IMR-90 (cell line): ENCODE measurements at regions not wholly inside any gene's neighbourhood (a gene's known extent, or its start where the extent isn't known, plus 50 kb on each side); places are given as distances from the start of the nearest gene placed in this dataset.

Experiments used
- ATAC-seq: fragments of 200-7000 bp; cut with Tn5 transposase; 2 replicates; pipeline ENCODE4 v1.9.1; 2020; ENCODE audit warnings: low read depth, mild to moderate bottlenecking, moderate library complexity
- BruUV-seq: library from RNA; stranded (reverse); fragments of 400-500 nt; replicated peaks from 2 replicates; lab custom pipeline; 2021; lab: Mats Ljungman, UMichigan
- CTCF ChIA-PET: fragments of 300-600 bp; formaldehyde crosslinking; extraction: SDS; loops from one replicate; lab custom pipeline; 2021; ENCODE audit warnings: antibody characterized with exemption; lab: Yijun Ruan, JAX
- POLR2A ChIA-PET: fragments of 300-600 bp; sonication (Branson Sonifier 250); formaldehyde crosslinking; loops from one replicate; lab custom pipeline; 2022; ENCODE audit warnings: antibody characterized with exemption; ENCODE audit not compliant: unreplicated experiment; lab: Charles Lee
- DNase-seq: peaks from one replicate; pipeline ENCODE4 v3.0.0; 2013
- H2AFZ ChIP-seq: replicated peaks from 2 replicates; pipeline ENCODE3; 2013; ENCODE audit warnings: low read length, mild to moderate bottlenecking; ENCODE audit not compliant: poor library complexity
- H2AK5ac ChIP-seq: 2 replicates; pipeline ENCODE4 v1.6.1; 2013; ENCODE audit warnings: low read depth, low read length, inconsistent platforms
- H2AK9ac ChIP-seq: replicated peaks from 2 replicates; pipeline ENCODE3; 2013; ENCODE audit warnings: mild to moderate bottlenecking, low read depth, low read length, moderate library complexity; ENCODE audit not compliant: poor library complexity
- H2BK120ac ChIP-seq: 2 replicates; pipeline ENCODE4 v1.6.1; 2013; ENCODE audit warnings: low read depth, low read length, inconsistent platforms
- H2BK15ac ChIP-seq: 3 replicates; pipeline ENCODE4 v1.6.1; 2013; ENCODE audit warnings: low read depth, low read length, inconsistent platforms
- H2BK20ac ChIP-seq: 2 replicates; pipeline ENCODE4 v1.6.1; 2013; ENCODE audit warnings: low read depth, mild to moderate bottlenecking, inconsistent platforms, low read length, moderate library complexity
- H2BK5ac ChIP-seq: 2 replicates; pipeline ENCODE4 v1.6.1; 2013; ENCODE audit warnings: mild to moderate bottlenecking, low read depth, low read length, inconsistent platforms; ENCODE audit not compliant: poor library complexity, severe bottlenecking
- H3K14ac ChIP-seq: replicated peaks from 2 replicates; pipeline ENCODE4 v1.6.1; 2013; ENCODE audit warnings: low read depth, low read length, inconsistent platforms
- H3K18ac ChIP-seq: 2 replicates; pipeline ENCODE4 v1.6.1; 2013; ENCODE audit warnings: low read depth, low read length, control low read depth
- H3K23ac ChIP-seq: 2 replicates; pipeline ENCODE4 v1.6.1; 2013; ENCODE audit warnings: low read depth, low read length, inconsistent platforms
- H3K27ac ChIP-seq: 2 replicates; pipeline ENCODE4 v1.5.1; 2013; ENCODE audit warnings: mild to moderate bottlenecking, control low read depth, low read length; ENCODE audit not compliant: insufficient read depth
- H3K27me3 ChIP-seq: 2 replicates; pipeline ENCODE4 v1.6.1; 2013; ENCODE audit warnings: low read length; ENCODE audit not compliant: control insufficient read depth, insufficient read depth
- H3K36me3 ChIP-seq: 2 replicates; pipeline ENCODE4 v1.6.1; 2013; ENCODE audit warnings: low read length, mixed read lengths; ENCODE audit not compliant: control insufficient read depth, insufficient read depth
- H3K4ac ChIP-seq: 2 replicates; pipeline ENCODE4 v1.6.1; 2013; ENCODE audit warnings: low read depth, low read length, inconsistent platforms
- H3K4me1 ChIP-seq: 2 replicates; pipeline ENCODE4 v1.6.1; 2013; ENCODE audit warnings: low read length, mixed read lengths; ENCODE audit not compliant: control insufficient read depth, insufficient read depth
- H3K4me2 ChIP-seq: 2 replicates; pipeline ENCODE4 v1.6.1; 2013; ENCODE audit warnings: low read depth, mild to moderate bottlenecking, control low read depth, low read length, moderate library complexity
- H3K4me3 ChIP-seq: 2 replicates; pipeline ENCODE4 v1.5.1; 2013; ENCODE audit warnings: low read depth, mild to moderate bottlenecking, control low read depth, low read length, moderate library complexity; ENCODE audit not compliant: insufficient read depth
- H3K56ac ChIP-seq: 2 replicates; pipeline ENCODE4 v1.6.1; 2013; ENCODE audit warnings: low read length, inconsistent platforms; ENCODE audit not compliant: insufficient read depth; ENCODE audit errors: extremely low read depth
- H3K79me1 ChIP-seq, 2 experiments: 2 replicates each; pipeline ENCODE4 v1.6.1; 2013; ENCODE audit warnings: low read length in 2 of 2, inconsistent platforms in 1 of 2, low read depth in 1 of 2
- H3K9ac ChIP-seq: 2 replicates; pipeline ENCODE4 v1.6.1; 2013; ENCODE audit warnings: low read depth, low read length, control low read depth
- H3K9me1 ChIP-seq: 2 replicates; pipeline ENCODE4 v1.6.1; 2013; ENCODE audit warnings: low read length, inconsistent platforms; ENCODE audit not compliant: insufficient read depth
- H3K9me3 ChIP-seq: 2 replicates; pipeline ENCODE4 v1.6.1; 2013; ENCODE audit warnings: low read length; ENCODE audit not compliant: control insufficient read depth, insufficient read depth
- H4K20me1 ChIP-seq: 2 replicates; pipeline ENCODE4 v1.6.1; 2013; ENCODE audit warnings: low read length, inconsistent platforms; ENCODE audit not compliant: insufficient read depth
- H4K5ac ChIP-seq: 2 replicates; pipeline ENCODE4 v1.6.1; 2013; ENCODE audit warnings: mild to moderate bottlenecking, low read depth, low read length, control low read depth
- H4K8ac ChIP-seq, 2 experiments: 2 replicates each; pipeline ENCODE4 v1.6.1; 2013; ENCODE audit warnings: low read depth in 2 of 2, low read length in 2 of 2, control low read depth in 1 of 2, inconsistent platforms in 1 of 2
- H4K91ac ChIP-seq: 2 replicates; pipeline ENCODE4 v1.6.1; 2013; ENCODE audit warnings: low read depth, low read length, inconsistent platforms; ENCODE audit not compliant: insufficient read depth
- BHLHE40 ChIP-seq: fragments of 150-350 bp; IDR thresholded peaks from 2 replicates; pipeline ENCODE4 v1.6.1; 2016; ENCODE audit warnings: mild to moderate bottlenecking, low read depth, low read length
- CEBPB ChIP-seq: IDR thresholded peaks from 2 replicates; pipeline ENCODE4 v1.6.1; 2012; ENCODE audit warnings: low read depth, low read length, improper control_type of control experiment
- CHD1 ChIP-seq: IDR thresholded peaks from 2 replicates; pipeline ENCODE4 v1.6.1; 2012; ENCODE audit warnings: low read depth, low read length, improper control_type of control experiment
- FOS ChIP-seq: fragments of 150-350 bp; IDR thresholded peaks from 2 replicates; pipeline ENCODE4 v1.6.1; 2016; ENCODE audit warnings: low read depth, low read length
- MAFK ChIP-seq: IDR thresholded peaks from 2 replicates; pipeline ENCODE4 v1.6.1; 2012; ENCODE audit warnings: low read depth, low read length, improper control_type of control experiment
- MAZ ChIP-seq: IDR thresholded peaks from 2 replicates; pipeline ENCODE4 v1.6.1; 2012; ENCODE audit warnings: low read depth, mild to moderate bottlenecking, low read length, improper control_type of control experiment, moderate library complexity, borderline replicate concordance
- MXI1 ChIP-seq: IDR thresholded peaks from 2 replicates; pipeline ENCODE4 v1.6.1; 2012; ENCODE audit warnings: low read depth, mild to moderate bottlenecking, low read length, moderate library complexity, borderline replicate concordance
- NFE2L2 ChIP-seq: fragments of 150-350 bp; IDR thresholded peaks from 2 replicates; pipeline ENCODE4 v1.6.1; 2016; ENCODE audit warnings: low read depth, mild to moderate bottlenecking, low read length
- RAD21 ChIP-seq: IDR thresholded peaks from 2 replicates; pipeline ENCODE4 v1.6.1; 2012; ENCODE audit warnings: low read length, improper control_type of control experiment
- RCOR1 ChIP-seq: IDR thresholded peaks from 2 replicates; pipeline ENCODE4 v1.6.1; 2012; ENCODE audit warnings: mild to moderate bottlenecking, low read length, improper control_type of control experiment; ENCODE audit not compliant: insufficient replicate concordance
- RFX5 ChIP-seq: IDR thresholded peaks from 2 replicates; pipeline ENCODE4 v1.8.0; 2012; ENCODE audit warnings: low read depth, mild to moderate bottlenecking, low read length, moderate library complexity
- WGBS, 2 experiments: methylation state at CpG; one replicate each; pipeline versions ENCODE4 v1.1.5 to v1.1.7; 2013; ENCODE audit warnings: missing lambda C conversion rate in 2 of 2; ENCODE audit not compliant: insufficient read length in 1 of 2; ENCODE audit errors: extremely low coverage in 2 of 2; 5-methylcytosine and 5-hydroxymethylcytosine counted together
- dilution Hi-C: fragments of 300-500 bp; cut with HindIII; formaldehyde crosslinking; loops from one replicate; pipeline ENCODE4 v1.14.3; 2018; ENCODE audit warnings: low sequenced_read_pairs; ENCODE audit not compliant: unreplicated experiment
- in situ Hi-C: fragments of 300-500 bp; cut with MboI; formaldehyde crosslinking; loops from 3 replicates; pipeline ENCODE4 v1.14.3; 2019; ENCODE audit warnings: low sequenced_read_pairs, inconsistent platforms, mixed read lengths
- intact Hi-C: fragments of 100-400 bp; cut with micrococcal nuclease; formaldehyde crosslinking; loops from 2 replicates; pipeline ENCODE4 v1.10.0; 2022
- TF ChIP-seq, protein P1 (sequence below): fragments of 150-350 bp; IDR thresholded peaks from 2 replicates; pipeline ENCODE4 v1.6.1; 2016; ENCODE audit warnings: low read depth, mild to moderate bottlenecking, low read length, moderate library complexity, borderline replicate concordance
- TF ChIP-seq, protein P2 (sequence below): fragments of 150-350 bp; IDR thresholded peaks from 2 replicates; pipeline ENCODE4 v1.6.1; 2017; ENCODE audit warnings: mild to moderate bottlenecking, antibody characterized with exemption, low read length, low read depth
- TF ChIP-seq, protein P3 (sequence below): conservative IDR thresholded peaks from 2 replicates; pipeline ENCODE4 v1.5.1; 2012; ENCODE audit warnings: mild to moderate bottlenecking, low read depth, low read length, improper control_type of control experiment

DNA sequence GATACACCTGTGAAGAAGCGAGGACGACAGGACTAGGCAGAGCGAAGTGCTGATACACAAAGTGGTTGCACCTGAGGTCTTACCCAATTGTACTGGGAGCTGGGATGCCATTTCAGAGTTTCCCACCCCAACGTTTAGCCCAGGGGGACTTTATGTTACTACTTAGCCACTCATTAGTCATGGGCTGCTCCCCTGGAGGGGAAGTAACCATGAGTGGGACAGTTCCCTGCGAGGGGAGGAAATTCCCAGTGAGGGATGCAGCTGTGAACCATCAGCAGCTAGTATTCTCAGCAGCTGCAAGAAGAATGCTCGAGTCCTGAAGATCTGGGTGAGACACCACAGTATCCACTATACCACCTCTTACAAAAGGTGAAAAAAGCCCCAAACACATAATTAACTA is 93.7 kb upstream of the ACTBL2 start:
- H4K91ac ChIP-seq, result no peak overlapping the region
- no peak overlapping the region for H2AK5ac ChIP-seq
- no peak overlapping the region for H3K9ac ChIP-seq
- H2BK120ac ChIP-seq, result no peak overlapping the region
- H2AK9ac ChIP-seq, result no peak overlapping the region
- H3K36me3 ChIP-seq, result no peaks in the 10 kb centered on the region
- H3K4me3 ChIP-seq, result no peak overlapping the region
- POLR2A ChIA-PET, result no interaction called here
- H3K79me1 ChIP-seq, result no peaks in the 10 kb centered on the region
- H2BK20ac ChIP-seq, result no peak overlapping the region
- H3K23ac ChIP-seq, result no peak overlapping the region
- no peak overlapping the region for H3K18ac ChIP-seq
- CTCF ChIA-PET, result no interaction called here
- H3K56ac ChIP-seq, result no peak overlapping the region
- H2AFZ ChIP-seq, result no peak overlapping the region
- H3K14ac ChIP-seq, result no peak overlapping the region
- no peak overlapping the region for H4K8ac ChIP-seq
- no peak overlapping the region for H3K4ac ChIP-seq
- 100% methylated on average over 2 of the region's 6 CpGs; no CpG with 5 or more reads in 1 of the 2 experiments for WGBS, 2 experiments
- intact Hi-C loops (no loop called here), in situ Hi-C loops (no loop called here), dilution Hi-C loops (no loop called here)
- DNase-seq, result no peak
- ATAC-seq, result no peak
- H3K27ac ChIP-seq, result no peak overlapping the region
- H3K9me1 ChIP-seq, result no peaks in the 10 kb centered on the region; the same call in 1 of the 2 replicates
- H3K4me1 ChIP-seq, result no peaks in the 10 kb centered on the region
- TF ChIP-seq BHLHE40 (no peak), FOS (no peak), CHD1 (no peak), MXI1 (no peak), RAD21 (no peak), MAFK (no peak), MAZ (no peak), NFE2L2 (no peak), CEBPB (no peak), RFX5 (no peak), RCOR1 (no peak)
- TF ChIP-seq, protein P1, sequence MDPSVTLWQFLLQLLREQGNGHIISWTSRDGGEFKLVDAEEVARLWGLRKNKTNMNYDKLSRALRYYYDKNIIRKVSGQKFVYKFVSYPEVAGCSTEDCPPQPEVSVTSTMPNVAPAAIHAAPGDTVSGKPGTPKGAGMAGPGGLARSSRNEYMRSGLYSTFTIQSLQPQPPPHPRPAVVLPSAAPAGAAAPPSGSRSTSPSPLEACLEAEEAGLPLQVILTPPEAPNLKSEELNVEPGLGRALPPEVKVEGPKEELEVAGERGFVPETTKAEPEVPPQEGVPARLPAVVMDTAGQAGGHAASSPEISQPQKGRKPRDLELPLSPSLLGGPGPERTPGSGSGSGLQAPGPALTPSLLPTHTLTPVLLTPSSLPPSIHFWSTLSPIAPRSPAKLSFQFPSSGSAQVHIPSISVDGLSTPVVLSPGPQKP, result no peak
- TF ChIP-seq, protein P2, sequence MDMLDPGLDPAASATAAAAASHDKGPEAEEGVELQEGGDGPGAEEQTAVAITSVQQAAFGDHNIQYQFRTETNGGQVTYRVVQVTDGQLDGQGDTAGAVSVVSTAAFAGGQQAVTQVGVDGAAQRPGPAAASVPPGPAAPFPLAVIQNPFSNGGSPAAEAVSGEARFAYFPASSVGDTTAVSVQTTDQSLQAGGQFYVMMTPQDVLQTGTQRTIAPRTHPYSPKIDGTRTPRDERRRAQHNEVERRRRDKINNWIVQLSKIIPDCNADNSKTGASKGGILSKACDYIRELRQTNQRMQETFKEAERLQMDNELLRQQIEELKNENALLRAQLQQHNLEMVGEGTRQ, result no peak
- TF ChIP-seq, protein P3, sequence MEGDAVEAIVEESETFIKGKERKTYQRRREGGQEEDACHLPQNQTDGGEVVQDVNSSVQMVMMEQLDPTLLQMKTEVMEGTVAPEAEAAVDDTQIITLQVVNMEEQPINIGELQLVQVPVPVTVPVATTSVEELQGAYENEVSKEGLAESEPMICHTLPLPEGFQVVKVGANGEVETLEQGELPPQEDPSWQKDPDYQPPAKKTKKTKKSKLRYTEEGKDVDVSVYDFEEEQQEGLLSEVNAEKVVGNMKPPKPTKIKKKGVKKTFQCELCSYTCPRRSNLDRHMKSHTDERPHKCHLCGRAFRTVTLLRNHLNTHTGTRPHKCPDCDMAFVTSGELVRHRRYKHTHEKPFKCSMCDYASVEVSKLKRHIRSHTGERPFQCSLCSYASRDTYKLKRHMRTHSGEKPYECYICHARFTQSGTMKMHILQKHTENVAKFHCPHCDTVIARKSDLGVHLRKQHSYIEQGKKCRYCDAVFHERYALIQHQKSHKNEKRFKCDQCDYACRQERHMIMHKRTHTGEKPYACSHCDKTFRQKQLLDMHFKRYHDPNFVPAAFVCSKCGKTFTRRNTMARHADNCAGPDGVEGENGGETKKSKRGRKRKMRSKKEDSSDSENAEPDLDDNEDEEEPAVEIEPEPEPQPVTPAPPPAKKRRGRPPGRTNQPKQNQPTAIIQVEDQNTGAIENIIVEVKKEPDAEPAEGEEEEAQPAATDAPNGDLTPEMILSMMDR, result no peak
- no peaks in the 10 kb centered on the region for H3K27me3 ChIP-seq
- no peak overlapping the region for H2BK15ac ChIP-seq
- no TSS peak for BruUV-seq
- no peaks in the 10 kb centered on the region for H4K20me1 ChIP-seq
- no peaks in the 10 kb centered on the region for H3K9me3 ChIP-seq
- H4K5ac ChIP-seq, result no peak overlapping the region
- H3K4me2 ChIP-seq, result no peak overlapping the region
- no peak overlapping the region for H2BK5ac ChIP-seq
